Mammary epithelial cell (primary cell): ENCODE measurements at regions not wholly inside any gene's neighbourhood (a gene's known extent, or its start where the extent isn't known, plus 50 kb on each side); places are given as distances from the start of the nearest gene placed in this dataset.

Source experiments
- EZH2 ChIP-seq: IDR thresholded peaks from 2 replicates; pipeline ENCODE4 v1.6.1; 2012; ENCODE audit warnings: low read length, inconsistent platforms, borderline replicate concordance
- TF ChIP-seq, protein P1 (sequence below), 2 donors: IDR thresholded peaks in 1 of 2; conservative IDR thresholded peaks in 1 of 2; 2 replicates each; pipeline ENCODE4 v1.5.1; 2011 to 2012; ENCODE audit warnings: inconsistent platforms in 2 of 2, low read length in 2 of 2, mild to moderate bottlenecking in 2 of 2, control low read depth in 1 of 2, low read depth in 1 of 2; ENCODE audit not compliant: insufficient read depth in 1 of 2; ENCODE audit errors: extremely low read depth in 1 of 2

DNA sequence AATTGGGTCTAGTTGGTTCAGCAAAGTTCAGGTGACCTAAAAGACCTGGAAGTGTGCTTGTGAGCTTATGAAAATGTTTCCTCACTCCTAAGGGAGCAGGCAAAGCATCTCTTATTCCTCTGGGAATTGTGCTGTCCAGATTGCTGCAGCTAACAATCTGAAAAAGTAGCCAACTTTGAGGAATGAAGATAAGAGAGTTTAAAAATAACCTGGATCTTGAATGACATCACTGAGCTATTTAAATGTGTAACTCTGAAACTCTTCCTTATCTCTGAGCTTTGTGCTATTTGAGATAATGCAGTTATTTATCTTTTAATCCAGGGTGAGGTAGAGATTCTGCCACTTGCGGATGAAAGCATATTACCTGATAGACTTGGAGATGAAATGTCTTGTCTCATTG, 384.8 kb downstream of the PPP4R3C start:
- TF ChIP-seq, protein P1, sequence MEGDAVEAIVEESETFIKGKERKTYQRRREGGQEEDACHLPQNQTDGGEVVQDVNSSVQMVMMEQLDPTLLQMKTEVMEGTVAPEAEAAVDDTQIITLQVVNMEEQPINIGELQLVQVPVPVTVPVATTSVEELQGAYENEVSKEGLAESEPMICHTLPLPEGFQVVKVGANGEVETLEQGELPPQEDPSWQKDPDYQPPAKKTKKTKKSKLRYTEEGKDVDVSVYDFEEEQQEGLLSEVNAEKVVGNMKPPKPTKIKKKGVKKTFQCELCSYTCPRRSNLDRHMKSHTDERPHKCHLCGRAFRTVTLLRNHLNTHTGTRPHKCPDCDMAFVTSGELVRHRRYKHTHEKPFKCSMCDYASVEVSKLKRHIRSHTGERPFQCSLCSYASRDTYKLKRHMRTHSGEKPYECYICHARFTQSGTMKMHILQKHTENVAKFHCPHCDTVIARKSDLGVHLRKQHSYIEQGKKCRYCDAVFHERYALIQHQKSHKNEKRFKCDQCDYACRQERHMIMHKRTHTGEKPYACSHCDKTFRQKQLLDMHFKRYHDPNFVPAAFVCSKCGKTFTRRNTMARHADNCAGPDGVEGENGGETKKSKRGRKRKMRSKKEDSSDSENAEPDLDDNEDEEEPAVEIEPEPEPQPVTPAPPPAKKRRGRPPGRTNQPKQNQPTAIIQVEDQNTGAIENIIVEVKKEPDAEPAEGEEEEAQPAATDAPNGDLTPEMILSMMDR (conservative IDR thresholded peaks at IDR 0.05 in 1 of 2, IDR thresholded peaks at IDR 0.05 in 1 of 2; ENCODE audit: extremely low read depth in 1 of 2, insufficient read depth in 1 of 2, low read depth in 1 of 2, low read length in 2 of 2) = no peak
- no peak for TF ChIP-seq EZH2
